SK-N-SH (cell line): ENCODE measurements at regions not wholly inside any gene's neighbourhood (a gene's known extent, or its start where the extent isn't known, plus 50 kb on each side); places are given as distances from the start of the nearest gene placed in this dataset.
A peak's percentile ranks its signal among the peaks of the same experiment; 100 is the strongest.

ENCODE experiments used
- CTCF ChIA-PET: fragments of 300-600, 350-600 bp; formaldehyde crosslinking; extraction: SDS; loops from one replicate; lab custom pipeline; 2021; lab: Yijun Ruan, JAX
- POLR2A ChIA-PET: fragments of 350-600 bp; sonication (Branson Sonifier 250); formaldehyde crosslinking; extraction: SDS; loops from one replicate; lab custom pipeline; 2020; ENCODE audit warnings: antibody characterized with exemption, inconsistent platforms; lab: Yijun Ruan, JAX
- DNase-seq: peaks from one replicate; pipeline ENCODE4 v3.0.0; 2012
- H2AFZ ChIP-seq: fragments of 200-600 bp; sonication (generic); 2 replicates; pipeline ENCODE4 v1.8.1; 2016; ENCODE audit warnings: antibody characterized with exemption, mild to moderate bottlenecking, low read depth
- H3F3A ChIP-seq: fragments of 200-600 bp; sonication (generic); replicated peaks from 2 replicates; pipeline ENCODE3; 2016; ENCODE audit warnings: antibody characterized with exemption, mild to moderate bottlenecking; ENCODE audit not compliant: insufficient read depth
- H3K27ac ChIP-seq, 2 experiments: fragments of 200-500 bp in 1 of 2; fragments of 200-600 bp in 1 of 2; sonication (Bioruptor generic) in 1 of 2; sonication (generic), shearing (Covaris generic) in 1 of 2; 2 replicates each; pipeline versions ENCODE4 v1.5.1 to v1.6.1; 2014 to 2016; ENCODE audit warnings: low read depth in 2 of 2, inconsistent platforms in 1 of 2, low read length in 1 of 2, mild to moderate bottlenecking in 1 of 2, mixed read lengths in 1 of 2
- H3K27me3 ChIP-seq: fragments of 200-600 bp; sonication (generic), shearing (Covaris generic); 2 replicates; pipeline ENCODE4 v1.6.1; 2016; ENCODE audit warnings: mixed run types; ENCODE audit not compliant: insufficient read depth
- H3K36me3 ChIP-seq, 2 experiments: fragments of 200-500 bp in 1 of 2; fragments of 200-600 bp in 1 of 2; sonication (Bioruptor generic) in 1 of 2; sonication (generic) in 1 of 2; replicated peaks in 1 of 2; 2 replicates each; pipeline versions ENCODE3 to v1.5.1; 2014 to 2016; ENCODE audit warnings: low read length in 1 of 2, mild to moderate bottlenecking in 1 of 2; ENCODE audit not compliant: insufficient read depth in 2 of 2, control insufficient read depth in 1 of 2
- H3K4me1 ChIP-seq, 2 experiments: fragments of 200-500 bp in 1 of 2; fragments of 200-600 bp in 1 of 2; sonication (Bioruptor generic) in 1 of 2; sonication (generic), shearing (Covaris generic) in 1 of 2; 2 replicates each; pipeline versions ENCODE4 v1.5.1 to v1.6.1; 2014 to 2016; ENCODE audit warnings: low read depth in 1 of 2, low read length in 1 of 2, mixed run types in 1 of 2; ENCODE audit not compliant: insufficient read depth in 2 of 2, control insufficient read depth in 1 of 2
- H3K4me2 ChIP-seq: fragments of 200-600 bp; sonication (generic), shearing (Covaris generic); 2 replicates; pipeline ENCODE4 v1.6.1; 2017; ENCODE audit warnings: mixed run types
- H3K4me3 ChIP-seq, 2 experiments: fragments of 200-500 bp in 1 of 2; fragments of 200-600 bp in 1 of 2; sonication (Bioruptor generic) in 1 of 2; sonication (generic), shearing (Covaris generic) in 1 of 2; 2 replicates each; pipeline versions ENCODE4 v1.5.1 to v1.8.1; 2014 to 2016; ENCODE audit warnings: low read depth in 2 of 2, inconsistent platforms in 1 of 2, low read length in 1 of 2, mild to moderate bottlenecking in 1 of 2, mixed read lengths in 1 of 2, moderate library complexity in 1 of 2
- H3K79me2 ChIP-seq: fragments of 200-600 bp; sonication (generic); 2 replicates; pipeline ENCODE4 v1.8.1; 2017; ENCODE audit warnings: mild to moderate bottlenecking; ENCODE audit not compliant: insufficient read depth
- H3K9ac ChIP-seq: fragments of 200-600 bp; sonication (generic); 2 replicates; pipeline ENCODE4 v1.6.1; 2017; ENCODE audit warnings: mixed run types
- H3K9me2 ChIP-seq: fragments of 200-600 bp; sonication (generic); 2 replicates; pipeline ENCODE4 v1.6.1; 2017; ENCODE audit warnings: mixed run types
- H3K9me3 ChIP-seq: fragments of 200-600 bp; sonication (generic); 2 replicates; pipeline ENCODE4 v1.6.1; 2017; ENCODE audit warnings: mixed run types, mild to moderate bottlenecking, moderate library complexity
- H4K20me1 ChIP-seq: fragments of 200-600 bp; sonication (generic); 2 replicates; pipeline ENCODE4 v1.6.1; 2017; ENCODE audit warnings: mild to moderate bottlenecking, mixed run types; ENCODE audit not compliant: insufficient read depth
- ELF1 ChIP-seq: IDR thresholded peaks from 2 replicates; pipeline ENCODE4 v1.4.0; 2012
- EP300 ChIP-seq, 2 experiments: IDR thresholded peaks; 2 replicates each; pipeline versions ENCODE4 v1.4.0 to v1.6.1; 2012; ENCODE audit warnings: borderline replicate concordance in 1 of 2, low read depth in 1 of 2, low read length in 1 of 2
- EZH2phosphoT487 ChIP-seq: fragments of 200-600 bp; sonication (generic); IDR thresholded peaks from 2 replicates; pipeline ENCODE4 v1.6.1; 2017; ENCODE audit warnings: low read depth, mixed run types, mild to moderate bottlenecking, antibody characterized with exemption, moderate library complexity, borderline replicate concordance
- FOXJ3 ChIP-seq: sonication (generic); formaldehyde crosslinking; IDR thresholded peaks from 2 replicates; pipeline ENCODE4 v1.5.1; 2020; ENCODE audit warnings: mild to moderate bottlenecking, missing genetic modification reagents
- FOXM1 ChIP-seq: IDR thresholded peaks from 2 replicates; pipeline ENCODE4 v1.4.0; 2012; ENCODE audit warnings: low read depth, mild to moderate bottlenecking
- MAX ChIP-seq: IDR thresholded peaks from 2 replicates; pipeline ENCODE4 v1.4.0; 2012; ENCODE audit warnings: low read depth
- MEF2A ChIP-seq: IDR thresholded peaks from 2 replicates; pipeline ENCODE4 v1.4.0; 2012; ENCODE audit warnings: low read depth, borderline replicate concordance
- RAD21 ChIP-seq: IDR thresholded peaks from 2 replicates; pipeline ENCODE4 v1.6.1; 2012; ENCODE audit warnings: mild to moderate bottlenecking, low read length
- RFX5 ChIP-seq: IDR thresholded peaks from 2 replicates; pipeline ENCODE4 v1.6.1; 2012; ENCODE audit warnings: mild to moderate bottlenecking, improper control_type of control experiment, low read length
- RXRA ChIP-seq: IDR thresholded peaks from 2 replicates; pipeline ENCODE4 v1.4.0; 2012; ENCODE audit warnings: low read depth, mild to moderate bottlenecking, borderline replicate concordance
- TAF1 ChIP-seq: IDR thresholded peaks from 2 replicates; pipeline ENCODE4 v1.6.1; 2012; ENCODE audit warnings: low read depth, mild to moderate bottlenecking, low read length, moderate library complexity, borderline replicate concordance
- TEAD4 ChIP-seq: IDR thresholded peaks from 2 replicates; pipeline ENCODE4 v1.4.0; 2012; ENCODE audit warnings: mild to moderate bottlenecking, borderline replicate concordance; ENCODE audit not compliant: insufficient read depth
- YY1 ChIP-seq: IDR thresholded peaks from 2 replicates; pipeline ENCODE4 v1.4.0; 2012; ENCODE audit warnings: low read depth, mild to moderate bottlenecking
- WGBS: methylation state at CpG from one replicate; pipeline ENCODE4 v1.1.6; 2017; ENCODE audit warnings: low lambda C conversion rate; 5-methylcytosine and 5-hydroxymethylcytosine counted together
- TF ChIP-seq, protein P1 (sequence below): fragments of 200-600 bp; sonication (generic); IDR thresholded peaks from 2 replicates; pipeline ENCODE4 v1.6.1; 2017; ENCODE audit warnings: antibody characterized with exemption, mild to moderate bottlenecking, moderate library complexity
- TF ChIP-seq, protein P2 (sequence below): fragments of 150-350 bp; IDR thresholded peaks from 2 replicates; pipeline ENCODE4 v1.6.1; 2017; ENCODE audit warnings: antibody characterized with exemption, low read length, low read depth, borderline replicate concordance

DNA sequence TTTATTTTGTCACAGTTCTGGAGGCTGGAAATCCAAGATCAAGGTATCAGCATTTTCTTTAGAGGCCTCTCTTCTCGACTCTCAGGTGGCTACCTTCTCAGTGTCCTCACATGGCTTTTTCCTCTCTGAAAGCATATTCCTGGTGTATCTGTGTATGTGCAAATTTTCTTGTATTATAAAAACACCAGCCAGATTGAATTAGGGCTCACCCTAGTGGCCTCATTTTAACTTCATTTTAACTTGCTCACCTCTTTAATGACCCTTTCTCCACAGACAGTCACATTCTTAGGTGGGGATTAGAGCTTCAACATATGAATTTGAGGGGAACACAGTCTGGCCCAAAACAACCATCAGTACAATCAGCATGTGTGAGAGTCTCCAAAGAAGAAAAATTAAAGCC, 542.4 kb upstream of the FAM241A start:
- Histone ChIP-seq H3K9me2 (no peaks in the 10 kb centered on the region), H3K4me2 (no peak overlapping the region), H3K36me3 (no peaks in the 10 kb centered on the region), H3K4me3 (no peak overlapping the region), H3K9me3 (no peaks in the 10 kb centered on the region), H3K79me2 (no peaks in the 10 kb centered on the region), H3K27ac (no peak overlapping the region), H2AFZ (no peak overlapping the region), H3K27me3 (peaks cover 4% of the 10 kb centered on the region), H3F3A (no peaks in the 10 kb centered on the region), H4K20me1 (no peaks in the 10 kb centered on the region), H3K4me1 (no peaks in the 10 kb centered on the region), H3K9ac (no peak overlapping the region)
- POLR2A ChIA-PET: no interaction called here
- no peak for DNase-seq
- WGBS: 0% methylated on average over 1 of the region's 1 CpG
- CTCF ChIA-PET: no interaction called here
- TF ChIP-seq, protein P1, sequence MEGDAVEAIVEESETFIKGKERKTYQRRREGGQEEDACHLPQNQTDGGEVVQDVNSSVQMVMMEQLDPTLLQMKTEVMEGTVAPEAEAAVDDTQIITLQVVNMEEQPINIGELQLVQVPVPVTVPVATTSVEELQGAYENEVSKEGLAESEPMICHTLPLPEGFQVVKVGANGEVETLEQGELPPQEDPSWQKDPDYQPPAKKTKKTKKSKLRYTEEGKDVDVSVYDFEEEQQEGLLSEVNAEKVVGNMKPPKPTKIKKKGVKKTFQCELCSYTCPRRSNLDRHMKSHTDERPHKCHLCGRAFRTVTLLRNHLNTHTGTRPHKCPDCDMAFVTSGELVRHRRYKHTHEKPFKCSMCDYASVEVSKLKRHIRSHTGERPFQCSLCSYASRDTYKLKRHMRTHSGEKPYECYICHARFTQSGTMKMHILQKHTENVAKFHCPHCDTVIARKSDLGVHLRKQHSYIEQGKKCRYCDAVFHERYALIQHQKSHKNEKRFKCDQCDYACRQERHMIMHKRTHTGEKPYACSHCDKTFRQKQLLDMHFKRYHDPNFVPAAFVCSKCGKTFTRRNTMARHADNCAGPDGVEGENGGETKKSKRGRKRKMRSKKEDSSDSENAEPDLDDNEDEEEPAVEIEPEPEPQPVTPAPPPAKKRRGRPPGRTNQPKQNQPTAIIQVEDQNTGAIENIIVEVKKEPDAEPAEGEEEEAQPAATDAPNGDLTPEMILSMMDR: peak; percentile 22; the same call in 1 of the 2 replicates
- TF ChIP-seq RAD21 (peak; percentile 41; the same call in 1 of the 2 replicates), RXRA (no peak)

DNA sequence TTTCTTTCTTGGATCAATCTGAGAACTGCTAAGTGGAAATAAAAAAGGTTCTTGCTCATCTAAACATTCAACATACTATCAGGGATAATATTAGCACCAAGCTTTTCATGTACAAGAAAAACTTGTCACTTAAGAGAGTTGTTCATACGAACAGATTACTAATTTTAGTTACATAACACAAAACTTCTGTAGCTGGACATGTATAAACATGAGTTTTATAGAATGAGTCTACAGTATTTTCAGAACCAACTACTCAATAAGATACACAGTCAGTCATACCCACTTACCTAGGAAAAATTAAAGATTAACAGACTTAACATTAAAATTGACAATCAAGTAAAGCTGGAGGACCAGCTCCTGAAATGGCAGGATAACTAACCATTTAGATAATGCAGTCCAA, 540.1 kb upstream of the FAM241A start:
- no peak for DNase-seq
- no peaks in the 10 kb centered on the region for H3K36me3 ChIP-seq
- H3K79me2 ChIP-seq: no peaks in the 10 kb centered on the region
- no peak overlapping the region for H3K9ac ChIP-seq
- H2AFZ ChIP-seq: no peak overlapping the region
- no peaks in the 10 kb centered on the region for H3F3A ChIP-seq
- 3% methylated on average over 1 of the region's 1 CpG for WGBS
- TF ChIP-seq TEAD4 (no peak), RFX5 (no peak), EZH2phosphoT487 (no peak), FOXM1 (no peak), EP300 (IDR thresholded peaks at IDR 0.05; ENCODE audit: borderline replicate concordance in 1 of 2, low read depth in 1 of 2, low read length in 1 of 2) (no peak), FOXJ3 (CRISPR knock-in tag) (no peak), ELF1 (no peak), MAX (no peak), TAF1 (no peak), MEF2A (no peak), YY1 (no peak)
- TF ChIP-seq, protein P2, sequence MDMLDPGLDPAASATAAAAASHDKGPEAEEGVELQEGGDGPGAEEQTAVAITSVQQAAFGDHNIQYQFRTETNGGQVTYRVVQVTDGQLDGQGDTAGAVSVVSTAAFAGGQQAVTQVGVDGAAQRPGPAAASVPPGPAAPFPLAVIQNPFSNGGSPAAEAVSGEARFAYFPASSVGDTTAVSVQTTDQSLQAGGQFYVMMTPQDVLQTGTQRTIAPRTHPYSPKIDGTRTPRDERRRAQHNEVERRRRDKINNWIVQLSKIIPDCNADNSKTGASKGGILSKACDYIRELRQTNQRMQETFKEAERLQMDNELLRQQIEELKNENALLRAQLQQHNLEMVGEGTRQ: no peak
- TF ChIP-seq, all 33 proteins: peak for 0
- ChIA-PET POLR2A (no interaction called here), CTCF (no interaction called here)
- H3K9me2 ChIP-seq: no peaks in the 10 kb centered on the region
- H3K4me1 ChIP-seq: no peaks in the 10 kb centered on the region
- no peak overlapping the region for H3K27ac ChIP-seq
- no peaks in the 10 kb centered on the region for H3K9me3 ChIP-seq
- H3K27me3 ChIP-seq: peaks cover 4% of the 10 kb centered on the region
- H4K20me1 ChIP-seq: no peaks in the 10 kb centered on the region
- H3K4me3 ChIP-seq: no peak overlapping the region
- H3K4me2 ChIP-seq: no peak overlapping the region
